ENCODE measurements at regions not wholly inside any gene's neighbourhood (a gene's known extent, or its start where the extent isn't known, plus 50 kb on each side); places are given as distances from the start of the nearest gene placed in this dataset.

GRCh38 chr1:91161749-91162148, 139.9 kb upstream of the ZNF644 start:
- TF ChIP-seq SP1 (IDR thresholded peaks at IDR 0.05; ENCODE audit: low read depth, low read length) = no peak
- TF ChIP-seq EP300 (IDR thresholded peaks at IDR 0.05; ENCODE audit: borderline replicate concordance in 1 of 2, low read depth in 2 of 2, low read length in 2 of 2) = no peak
- no peak for TF ChIP-seq RNF2 (IDR thresholded peaks at IDR 0.05; ENCODE audit: borderline replicate concordance, low read depth, low read length, missing control alignments, poor library complexity, severe bottlenecking)
- no peak for TF ChIP-seq POLR2A (IDR thresholded peaks at IDR 0.05; ENCODE audit: control extremely low read depth in 1 of 2, low read depth in 2 of 2, low read length in 2 of 2)
- TF ChIP-seq SP4 (IDR thresholded peaks at IDR 0.05; ENCODE audit: low read length) = no peak
- no peak for TF ChIP-seq EZH2 (IDR thresholded peaks at IDR 0.05; ENCODE audit: low read depth, low read length, severe bottlenecking)
- no peak for TF ChIP-seq CTCF (IDR thresholded peaks at IDR 0.05; ENCODE audit: control extremely low read depth in 1 of 3, insufficient read depth in 1 of 3, low read depth in 1 of 3, low read length in 3 of 3)
- TF ChIP-seq POLR2AphosphoS5 (IDR thresholded peaks at IDR 0.05; ENCODE audit: low read depth, low read length) = no peak
- TF ChIP-seq CBX5 (IDR thresholded peaks at IDR 0.05; ENCODE audit: low read depth, low read length) = no peak

Measured in H1 (cell line).